Spleen (tissue), 11 donors: ENCODE measurements at regions not wholly inside any gene's neighbourhood (a gene's known extent, or its start where the extent isn't known, plus 50 kb on each side); places are given as distances from the start of the nearest gene placed in this dataset.
A peak's percentile ranks its signal among the peaks of the same experiment; 100 is the strongest.

Source experiments
- DNase-seq: peaks from one replicate; pipeline ENCODE4 v3.0.0-alpha.2; 2020
- H3K27ac ChIP-seq, 8 donors: fragments of 200-600 bp; sonication (generic) in 7 of 8; 1 replicate in 4 of 8; 2 replicates in 4 of 8; pipeline versions ENCODE4 v1.5.0 to v1.8.0; 2016 to 2021; ENCODE audit warnings: inconsistent platforms in 4 of 8, mild to moderate bottlenecking in 4 of 8, moderate library complexity in 1 of 8
- H3K27me3 ChIP-seq, 7 donors: fragments of 200-600 bp; sonication (generic) in 6 of 7; replicated peaks in 1 of 7; 1 replicate in 4 of 7; 2 replicates in 3 of 7; pipeline versions ENCODE4 v1.5.0 to v1.8.0; 2016 to 2021; ENCODE audit warnings: inconsistent platforms in 3 of 7, mild to moderate bottlenecking in 1 of 7
- H3K36me3 ChIP-seq, 6 donors: fragments of 200-600 bp; sonication (generic) in 5 of 6; 1 replicate in 4 of 6; 2 replicates in 2 of 6; pipeline versions ENCODE4 v1.5.0 to v1.8.0; 2016 to 2021; ENCODE audit warnings: inconsistent platforms in 2 of 6
- H3K4me1 ChIP-seq, 6 donors: fragments of 200-600 bp; sonication (generic) in 5 of 6; 1 replicate in 3 of 6; 2 replicates in 3 of 6; pipeline versions ENCODE4 v1.5.0 to v1.8.0; 2016 to 2021; ENCODE audit warnings: inconsistent platforms in 3 of 6
- H3K4me3 ChIP-seq, 8 donors: fragments of 200-600 bp; sonication (generic) in 7 of 8; 1 replicate in 4 of 8; 2 replicates in 4 of 8; pipeline versions ENCODE4 v1.5.0 to v1.8.0; 2016 to 2021; ENCODE audit warnings: inconsistent platforms in 4 of 8, mild to moderate bottlenecking in 4 of 8, moderate library complexity in 2 of 8
- H3K9me3 ChIP-seq, 8 donors: fragments of 200-600 bp; sonication (generic) in 7 of 8; 1 replicate in 4 of 8; 2 replicates in 4 of 8; pipeline versions ENCODE4 v1.5.0 to v1.8.0; 2016 to 2021; ENCODE audit warnings: inconsistent platforms in 4 of 8
- POLR2A ChIP-seq, 3 donors: fragments of 450-650 bp; IDR thresholded peaks; one replicate each; pipeline ENCODE4 v1.5.1; 2017; ENCODE audit warnings: antibody characterized with exemption in 3 of 3, mild to moderate bottlenecking in 1 of 3
- POLR2AphosphoS5 ChIP-seq, 3 donors: sonication (generic); formaldehyde crosslinking; IDR thresholded peaks; one replicate each; pipeline ENCODE4 v1.5.1; 2017; ENCODE audit warnings: antibody characterized with exemption in 3 of 3
- WGBS, 5 donors: extraction: QIAGEN DNeasy Blood & Tissue Kit in 3 of 5; methylation state at CpG; one replicate each; pipeline versions ENCODE4 v1.1.5 to v1.1.7; 2013 to 2018; 5-methylcytosine and 5-hydroxymethylcytosine counted together
- intact Hi-C: fragments of 100-400 bp; cut with DNase I; formaldehyde crosslinking; loops from one replicate; pipeline ENCODE4 v1.15.0; 2023; ENCODE audit warnings: low total_unique reads
- TF ChIP-seq, protein P1 (sequence below), 11 experiments: fragments of 200-600 bp in 7 of 11; fragments of 450-650 bp in 4 of 11; sonication (generic) in 4 of 11; IDR thresholded peaks in 8 of 11; conservative IDR thresholded peaks in 3 of 11; 1 replicate in 7 of 11; 2 replicates in 4 of 11; pipeline versions ENCODE4 v1.4.0 to v1.8.0; 2016 to 2021; ENCODE audit warnings: antibody characterized with exemption in 11 of 11, inconsistent platforms in 4 of 11, mild to moderate bottlenecking in 1 of 11
- donor health status: healthy with polysubstance abuse.
- donor health status: DM: no; HTN: no; CAD: no; lungs with moderate emphysema.
- donor health status: DM: no; HTN: no; CAD: no.
- donor health status: Bipolar disorder and iron deficiency.
- donor health status: healthy.
- donor health status: DM: no; HTN: no; CAD: no.
- donor health status: DM: yes; HTN: yes; CAD: no.

- H3K9me3 ChIP-seq = no peaks in the 10 kb centered on the region
- intact Hi-C loops = loop anchor here (10.0 kb wide), 1 partner anchor 185 kb away; no protein-coding TSS in a partner anchor
- no peak overlapping the region for H3K27ac ChIP-seq
- TF ChIP-seq POLR2AphosphoS5 (IDR thresholded peaks at IDR 0.05) (no peak), POLR2A (IDR thresholded peaks at IDR 0.05) (no peak)
- TF ChIP-seq, protein P1, sequence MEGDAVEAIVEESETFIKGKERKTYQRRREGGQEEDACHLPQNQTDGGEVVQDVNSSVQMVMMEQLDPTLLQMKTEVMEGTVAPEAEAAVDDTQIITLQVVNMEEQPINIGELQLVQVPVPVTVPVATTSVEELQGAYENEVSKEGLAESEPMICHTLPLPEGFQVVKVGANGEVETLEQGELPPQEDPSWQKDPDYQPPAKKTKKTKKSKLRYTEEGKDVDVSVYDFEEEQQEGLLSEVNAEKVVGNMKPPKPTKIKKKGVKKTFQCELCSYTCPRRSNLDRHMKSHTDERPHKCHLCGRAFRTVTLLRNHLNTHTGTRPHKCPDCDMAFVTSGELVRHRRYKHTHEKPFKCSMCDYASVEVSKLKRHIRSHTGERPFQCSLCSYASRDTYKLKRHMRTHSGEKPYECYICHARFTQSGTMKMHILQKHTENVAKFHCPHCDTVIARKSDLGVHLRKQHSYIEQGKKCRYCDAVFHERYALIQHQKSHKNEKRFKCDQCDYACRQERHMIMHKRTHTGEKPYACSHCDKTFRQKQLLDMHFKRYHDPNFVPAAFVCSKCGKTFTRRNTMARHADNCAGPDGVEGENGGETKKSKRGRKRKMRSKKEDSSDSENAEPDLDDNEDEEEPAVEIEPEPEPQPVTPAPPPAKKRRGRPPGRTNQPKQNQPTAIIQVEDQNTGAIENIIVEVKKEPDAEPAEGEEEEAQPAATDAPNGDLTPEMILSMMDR (IDR thresholded peaks at IDR 0.05 in 8 of 11, conservative IDR thresholded peaks at IDR 0.05 in 3 of 11) = no peak
- H3K4me3 ChIP-seq = no peak overlapping the region
- H3K27me3 ChIP-seq = peaks cover 0 to 34% (median 0%) of the 10 kb centered on the region in 7 donors
- WGBS, 5 donors = 73 to 95% (median 85%) methylated on average over 6 of the region's 6 CpGs
- no peaks in the 10 kb centered on the region for H3K4me1 ChIP-seq
- no peak for DNase-seq
- no peaks in the 10 kb centered on the region for H3K36me3 ChIP-seq
Observed at GRCh38 chr1:231099311-231099710, 59.3 kb upstream of the FAM89A start.

GRCh38 chr1:231095595-231095994 lies 55.5 kb upstream of the FAM89A start:
- no peak for DNase-seq
- H3K27me3 ChIP-seq = peaks cover 0 to 43% (median 0%) of the 10 kb centered on the region in 7 donors
- TF ChIP-seq POLR2AphosphoS5 (IDR thresholded peaks at IDR 0.05) (no peak), POLR2A (IDR thresholded peaks at IDR 0.05) (no peak)
- TF ChIP-seq, protein P1 (IDR thresholded peaks at IDR 0.05 in 8 of 11, conservative IDR thresholded peaks at IDR 0.05 in 3 of 11) = no peak
- 68 to 93% (median 90%) methylated on average over 2 to 5 of the region's 5 CpGs for WGBS, 5 donors
- H3K4me3 ChIP-seq = no peak overlapping the region
- H3K36me3 ChIP-seq = no peaks in the 10 kb centered on the region
- intact Hi-C loops = loop anchor here (10.0 kb wide), 1 partner anchor 181 kb away; no protein-coding TSS in a partner anchor
- peaks cover 0 to 13% (median 7%) of the 10 kb centered on the region in 6 donors for H3K4me1 ChIP-seq
- no peaks in the 10 kb centered on the region for H3K9me3 ChIP-seq
- no peak overlapping the region for H3K27ac ChIP-seq

GRCh38 chr1:231094421-231094820 lies 54.4 kb upstream of the FAM89A start:
- no peak overlapping the region for H3K27ac ChIP-seq
- H3K9me3 ChIP-seq = no peaks in the 10 kb centered on the region
- intact Hi-C loops = loop anchor here (10.0 kb wide), 1 partner anchor 180 kb away; no protein-coding TSS in a partner anchor
- no peaks in the 10 kb centered on the region for H3K36me3 ChIP-seq
- TF ChIP-seq, protein P1 (IDR thresholded peaks at IDR 0.05 in 8 of 11, conservative IDR thresholded peaks at IDR 0.05 in 3 of 11) = no peak
- TF ChIP-seq POLR2A (IDR thresholded peaks at IDR 0.05) = no peak
- no peak for TF ChIP-seq POLR2AphosphoS5 (IDR thresholded peaks at IDR 0.05)
- H3K4me1 ChIP-seq = peaks cover 0 to 13% (median 7%) of the 10 kb centered on the region in 6 donors
- no peak for DNase-seq
- H3K27me3 ChIP-seq = peaks cover 0 to 43% (median 0%) of the 10 kb centered on the region in 7 donors
- WGBS, 5 donors = 87 to 97% (median 88%) methylated on average over 3 of the region's 3 CpGs
- no peak overlapping the region for H3K4me3 ChIP-seq

GRCh38 chr1:231093156-231093922 lies 53.3 kb upstream of the FAM89A start:
- no peak overlapping the region for H3K4me3 ChIP-seq
- no peaks in the 10 kb centered on the region for H3K9me3 ChIP-seq
- intact Hi-C loops = loop anchor here (10.0 kb wide), 1 partner anchor 179 kb away; no protein-coding TSS in a partner anchor
- TF ChIP-seq POLR2AphosphoS5 (IDR thresholded peaks at IDR 0.05) (no peak), POLR2A (IDR thresholded peaks at IDR 0.05) (no peak)
- TF ChIP-seq, protein P1 (IDR thresholded peaks at IDR 0.05 in 8 of 11, conservative IDR thresholded peaks at IDR 0.05 in 3 of 11) = no peak
- peak overlapping the region in 1 of 8 donors; percentile 29 for H3K27ac ChIP-seq
- H3K4me1 ChIP-seq = peaks cover 0 to 13% (median 7%) of the 10 kb centered on the region in 6 donors
- no peaks in the 10 kb centered on the region for H3K36me3 ChIP-seq
- no peak for DNase-seq
- WGBS, 5 donors = 44 to 52% (median 48%) methylated on average over 13 of the region's 13 CpGs
- H3K27me3 ChIP-seq = peaks cover 0 to 41% (median 0%) of the 10 kb centered on the region in 7 donors
